HG03045 (cell line): ENCODE measurements at regions not wholly inside any gene's neighbourhood (a gene's known extent, or its start where the extent isn't known, plus 50 kb on each side); places are given as distances from the start of the nearest gene placed in this dataset.
A peak's percentile ranks its signal among the peaks of the same experiment; 100 is the strongest.

ENCODE experiments used
- ATAC-seq: cut with Tn5 transposase; IDR thresholded peaks from one replicate; pipeline ENCODE4 v1.9.1; 2021; ENCODE audit warnings: mild to moderate bottlenecking, moderate library complexity; ENCODE audit not compliant: unreplicated experiment

GRCh38 chr10:83955406-83955805, 183.9 kb upstream of the GHITM start:
- no peak for ATAC-seq

DNA sequence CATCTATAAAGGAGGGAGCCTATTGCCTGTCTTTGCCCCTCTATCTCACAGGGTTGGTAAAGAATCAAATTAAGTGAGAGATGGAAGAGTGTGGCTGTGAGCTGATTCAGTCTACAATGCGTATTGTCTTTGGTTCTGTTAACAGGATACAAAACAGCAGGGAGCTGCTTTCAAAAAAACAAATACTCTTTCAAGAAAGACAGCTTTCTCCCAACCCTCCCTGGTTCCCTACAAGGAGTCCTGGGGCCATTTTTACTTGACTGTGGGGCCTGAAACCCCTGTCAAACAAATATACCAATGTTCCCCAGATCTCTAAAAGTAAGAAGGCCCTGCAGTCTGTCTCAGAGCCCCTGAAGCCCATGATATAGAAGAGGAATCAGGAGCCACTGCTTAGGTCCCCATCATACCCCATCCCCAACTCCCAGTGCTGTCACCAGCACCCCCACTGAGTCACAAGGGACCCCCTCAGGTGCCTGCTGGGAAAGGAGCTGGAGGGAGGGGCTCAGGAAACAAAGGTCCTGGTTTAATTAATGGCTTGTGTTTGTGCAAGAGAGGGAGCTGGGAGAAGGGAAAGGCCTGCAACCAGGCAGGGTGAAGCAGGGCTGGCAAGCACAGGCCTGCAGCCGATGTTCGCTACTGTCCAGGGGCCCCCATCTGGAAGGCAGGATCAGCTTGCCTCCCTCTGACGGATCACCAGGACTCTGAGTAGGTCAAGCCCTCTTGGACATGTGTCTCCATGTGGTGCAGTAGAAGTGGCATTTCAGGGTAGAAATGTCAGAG, 182.0 kb upstream of the GHITM start:
- ATAC-seq: no peak

GRCh38 chr10:83959328-83959727, 180.0 kb upstream of the GHITM start:
- ATAC-seq: no peak

GRCh38 chr10:83960125-83960524, 179.2 kb upstream of the GHITM start:
- no peak for ATAC-seq

DNA sequence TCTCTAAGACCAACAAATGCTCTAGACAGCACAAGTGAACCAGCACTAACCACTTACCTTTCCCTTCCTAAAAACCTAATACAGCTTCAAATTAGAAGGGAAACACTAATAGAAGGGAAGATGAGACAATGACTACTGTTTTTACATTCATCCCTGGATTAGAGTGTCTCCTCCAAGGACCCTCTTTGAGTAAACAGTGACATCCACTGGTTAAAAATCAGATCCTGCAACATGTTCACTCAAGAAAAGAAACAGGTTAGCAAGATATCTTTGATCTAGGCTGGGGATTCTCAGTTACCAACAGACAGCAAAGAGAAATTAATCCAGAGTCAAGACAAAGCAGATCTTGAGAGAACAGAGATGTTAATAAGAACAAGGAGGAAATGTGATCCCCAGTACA, 177.7 kb upstream of the GHITM start:
- no peak for ATAC-seq

DNA sequence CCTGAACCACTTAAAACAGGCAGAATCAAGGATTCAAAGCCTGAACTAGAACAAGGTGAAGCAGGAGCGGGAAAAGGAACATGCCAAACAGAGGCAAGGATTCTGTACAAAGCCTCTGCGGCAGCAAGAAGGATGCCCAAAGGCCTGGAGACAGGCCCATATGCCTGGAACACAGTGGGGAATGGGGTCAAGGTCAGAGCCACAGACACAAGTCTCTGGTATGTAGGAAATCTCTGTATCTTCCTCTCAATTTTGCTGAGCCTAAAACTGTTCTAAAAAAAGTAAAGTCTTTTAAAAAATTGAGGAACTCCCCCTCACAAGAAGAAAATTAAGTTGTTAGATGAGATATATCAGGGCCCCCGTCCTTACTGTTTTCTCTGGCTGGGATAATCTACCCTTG, 175.9 kb upstream of the GHITM start:
- no peak for ATAC-seq

DNA sequence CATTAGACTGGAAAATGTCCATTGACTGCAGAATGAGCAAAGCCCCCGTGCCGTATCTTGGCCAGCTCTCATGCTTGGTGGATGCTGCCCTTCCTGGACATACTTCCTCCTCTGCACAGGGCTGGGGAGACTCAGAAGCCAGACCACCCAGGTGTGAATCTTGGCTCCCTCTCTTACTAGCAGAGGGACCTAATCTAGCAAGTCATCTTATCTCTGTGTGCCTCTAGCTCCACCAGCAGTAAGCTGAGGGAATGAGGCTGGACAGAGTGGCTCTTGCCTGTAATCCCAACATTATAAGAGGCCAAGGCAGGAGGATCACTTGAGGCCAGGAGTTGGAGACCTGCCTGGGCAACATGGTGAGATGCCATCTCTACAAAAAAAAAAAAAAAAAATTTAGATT, 173.8 kb upstream of the GHITM start:
- no peak for ATAC-seq

DNA sequence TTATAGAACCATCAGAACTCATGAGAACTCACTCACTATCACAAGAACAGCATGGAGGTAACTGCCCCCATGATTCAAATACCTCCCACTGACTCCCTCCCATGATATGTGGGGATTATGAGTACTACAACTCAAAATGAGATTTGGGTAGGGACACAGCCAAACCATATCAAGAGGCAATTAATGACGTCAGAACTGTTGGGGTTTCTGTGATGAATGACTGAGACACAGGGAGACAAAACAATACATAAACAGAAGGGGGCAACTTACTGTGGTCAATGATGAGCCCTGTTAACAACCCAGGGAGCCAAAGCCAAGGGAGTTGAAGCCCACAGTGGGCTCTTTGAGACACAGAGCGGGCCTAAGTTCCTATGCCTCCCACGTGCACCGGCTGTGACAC, 171.3 kb upstream of the GHITM start:
- ATAC-seq: no peak

- no peak for ATAC-seq
Measured at GRCh38 chr10:83978681-83979383, 160.5 kb upstream of the GHITM start.

DNA sequence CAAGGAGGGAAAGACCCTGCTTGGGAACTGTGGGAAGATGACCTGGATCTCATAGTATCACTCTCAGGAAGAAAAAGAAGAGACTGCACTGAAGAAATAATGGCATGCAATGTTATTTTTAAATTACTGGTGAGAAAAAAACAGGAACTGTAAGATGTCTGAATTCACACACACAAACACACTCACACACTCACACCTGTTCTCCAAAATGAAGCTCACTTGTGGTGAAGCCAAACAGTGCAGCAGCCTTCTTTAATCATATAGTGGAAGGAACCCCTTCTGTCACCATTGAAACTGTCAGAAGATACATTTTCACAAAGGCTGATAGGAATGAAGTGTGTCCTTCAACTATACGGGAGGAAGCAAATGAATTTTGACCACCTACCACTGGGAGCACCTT, 156.5 kb upstream of the GHITM start:
- no peak for ATAC-seq

DNA sequence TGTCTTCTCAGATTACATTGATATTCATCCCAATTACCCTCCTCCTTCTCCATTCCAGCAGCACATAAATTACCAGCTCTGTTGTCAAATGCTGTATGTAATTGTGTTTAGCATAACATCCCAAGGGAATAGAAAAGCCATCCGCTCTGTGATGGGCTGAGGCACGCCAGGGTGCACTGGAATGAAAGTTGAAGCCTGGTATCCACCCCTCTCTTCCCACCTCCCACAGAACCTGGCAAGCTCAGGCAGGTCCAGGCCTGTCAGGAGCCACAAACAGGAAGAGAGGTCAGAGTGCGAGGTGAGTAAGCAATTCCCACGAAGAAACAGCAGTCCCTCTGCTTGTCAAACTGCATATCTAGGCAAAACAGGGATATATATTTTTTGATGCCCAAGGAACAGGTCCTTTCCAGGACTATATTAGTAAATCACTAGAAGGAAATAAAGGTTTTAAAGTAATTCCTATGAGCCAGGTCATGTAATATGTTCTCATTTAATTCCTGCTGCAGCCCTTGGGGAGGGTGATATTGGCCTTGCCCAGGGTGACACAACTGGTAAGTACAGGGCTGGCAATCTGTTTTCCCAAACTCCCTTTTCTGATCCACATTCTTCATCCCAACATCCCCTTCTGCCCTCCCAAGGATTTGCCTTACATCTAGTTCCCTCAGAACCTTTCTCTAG, 155.6 kb upstream of the GHITM start:
- ATAC-seq: no peak

DNA sequence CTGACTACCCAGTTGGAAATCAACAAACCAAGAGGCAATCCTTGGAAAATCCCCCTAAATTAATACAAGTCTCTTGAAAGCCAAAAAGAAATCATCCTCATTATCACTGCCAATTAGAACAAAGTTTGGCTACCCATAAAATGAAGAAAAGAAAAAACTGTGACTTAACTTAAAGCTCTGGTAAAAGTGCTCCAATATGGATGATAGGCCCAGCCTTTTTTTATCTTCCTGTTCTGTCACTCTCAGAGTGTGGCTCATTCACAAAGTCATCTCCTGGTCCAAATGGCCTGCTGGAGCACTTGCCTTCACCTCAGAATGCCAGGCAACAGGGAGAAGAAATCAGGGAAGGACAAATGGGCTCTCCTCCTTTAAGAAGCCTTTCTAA, 155.1 kb upstream of the GHITM start:
- no peak for ATAC-seq

GRCh38 chr10:83986800-83987199, 152.5 kb upstream of the GHITM start:
- no peak for ATAC-seq

- no peak for ATAC-seq
Measured at GRCh38 chr10:83987216-83987615, 152.1 kb upstream of the GHITM start.

GRCh38 chr10:83988435-83988834, 150.9 kb upstream of the GHITM start:
- no peak for ATAC-seq

- ATAC-seq: peak; percentile 89
Measured at GRCh38 chr10:83990126-83990525, 149.2 kb upstream of the GHITM start.

- ATAC-seq: no peak
Measured at GRCh38 chr10:83991986-83992753, 147.1 kb upstream of the GHITM start.

DNA sequence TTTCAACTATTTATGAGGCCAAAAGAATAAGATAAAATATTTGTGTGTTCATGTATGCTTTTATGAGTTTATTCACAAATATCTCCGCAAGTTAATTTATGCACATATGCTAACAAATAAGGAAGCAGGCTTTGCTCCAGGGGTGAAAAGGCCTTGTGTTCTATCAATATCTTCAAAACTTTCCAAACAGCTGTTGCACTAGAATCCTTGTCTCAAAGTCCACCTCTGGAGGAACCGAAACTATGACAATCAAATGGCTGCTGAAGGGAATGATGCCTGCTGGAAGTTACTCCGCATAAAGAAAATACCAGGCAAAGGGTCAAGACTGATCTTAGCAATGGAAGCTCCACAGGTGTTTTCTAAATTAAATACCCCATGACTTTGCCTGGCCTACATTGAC, 145.0 kb upstream of the GHITM start:
- no peak for ATAC-seq

DNA sequence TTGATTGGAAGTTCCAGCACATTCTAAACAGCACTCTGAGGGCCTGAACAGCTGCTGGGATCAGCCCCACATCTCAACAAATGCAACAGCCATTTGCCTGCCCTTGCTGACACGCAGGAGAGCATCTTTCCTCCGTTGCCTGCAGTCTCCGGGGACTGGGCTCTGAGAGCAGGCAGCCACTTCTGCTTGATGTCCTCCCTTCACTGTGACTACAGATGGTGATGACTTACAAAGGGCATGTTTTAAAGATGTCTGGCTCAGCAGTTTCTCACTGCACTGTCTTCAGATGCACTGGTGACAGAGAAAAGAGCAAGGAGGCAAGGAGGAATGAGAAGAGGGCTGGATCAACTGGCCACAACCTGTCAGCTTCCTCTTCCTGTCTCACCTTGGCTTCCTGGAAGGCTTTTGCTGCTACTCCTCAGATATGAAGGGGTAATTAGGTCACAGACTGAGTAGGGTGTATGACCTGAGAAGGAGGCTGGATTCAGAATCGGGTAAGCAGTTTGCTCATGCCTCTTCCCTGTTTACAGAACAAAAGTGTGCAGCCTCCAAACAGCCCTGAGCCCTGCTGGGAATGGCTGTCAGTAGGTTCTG, 143.5 kb upstream of the GHITM start:
- ATAC-seq: no peak

GRCh38 chr10:84004221-84004620, 135.1 kb upstream of the GHITM start:
- ATAC-seq: no peak

- no peak for ATAC-seq
Measured at GRCh38 chr10:84005403-84005802, 133.9 kb upstream of the GHITM start.
